ENCODE measurements at regions not wholly inside any gene's neighbourhood (a gene's known extent, or its start where the extent isn't known, plus 50 kb on each side); places are given as distances from the start of the nearest gene placed in this dataset.

GRCh38 chr17:69655902-69656301, 241.4 kb downstream of the MAP2K6 start:
- Histone ChIP-seq H3K27ac (no peak overlapping the region), H3K27me3 (no peaks in the 10 kb centered on the region), H3K4me3 (no peak overlapping the region), H3K9me3 (no peaks in the 10 kb centered on the region), H3K4me1 (no peaks in the 10 kb centered on the region), H3K36me3 (ENCODE audit: low read depth, missing control alignments) (no peaks in the 10 kb centered on the region)
- DNase-seq: no peak
- 81 to 89% methylated on average over 5 of the region's 5 CpGs for WGBS, 2 donors
- no peak for TF ChIP-seq CTCF (IDR thresholded peaks at IDR 0.05)
- TF ChIP-seq POLR2A (IDR thresholded peaks at IDR 0.05): no peak
- intact Hi-C loops (cut with DNase I; ENCODE audit: low total_unique reads): no loop called here

- intact Hi-C loops (cut with DNase I; ENCODE audit: low total_unique reads): no loop called here
- no peaks in the 10 kb centered on the region for H3K9me3 ChIP-seq
- 54 to 75% methylated on average over 8 of the region's 8 CpGs for WGBS, 2 donors
- no peaks in the 10 kb centered on the region for H3K27me3 ChIP-seq
- no peak for TF ChIP-seq CTCF (IDR thresholded peaks at IDR 0.05)
- no peak for TF ChIP-seq POLR2A (IDR thresholded peaks at IDR 0.05)
- H3K27ac ChIP-seq: no peak overlapping the region
- H3K4me3 ChIP-seq: no peak overlapping the region
- no peaks in the 10 kb centered on the region for H3K36me3 ChIP-seq (ENCODE audit: low read depth, missing control alignments)
- DNase-seq: no peak
- no peaks in the 10 kb centered on the region for H3K4me1 ChIP-seq
Measured at GRCh38 chr17:69669441-69670178, 255.1 kb downstream of the MAP2K6 start.

DNA sequence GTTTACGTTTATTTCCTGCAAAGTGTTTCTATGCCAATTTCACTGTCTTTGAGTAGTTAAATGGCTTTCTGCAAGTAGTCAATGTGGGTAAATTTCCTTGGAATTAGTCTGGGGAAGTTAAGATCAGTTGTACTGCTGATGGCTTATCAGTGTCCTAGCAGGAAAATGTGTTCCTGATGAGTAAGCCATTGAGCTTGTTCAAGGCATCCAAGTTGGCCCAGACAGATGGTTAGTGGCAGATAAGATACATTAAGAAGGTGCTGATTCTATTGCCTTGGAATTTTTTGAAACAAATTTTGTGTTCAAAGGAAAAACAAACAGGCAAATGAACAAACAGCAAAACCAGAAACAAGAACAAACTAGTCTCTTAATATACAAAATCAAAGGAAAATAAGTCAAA, 258.4 kb downstream of the MAP2K6 start:
- H3K36me3 ChIP-seq (ENCODE audit: low read depth, missing control alignments): no peaks in the 10 kb centered on the region
- intact Hi-C loops (cut with DNase I; ENCODE audit: low total_unique reads): no loop called here
- no peak for DNase-seq
- TF ChIP-seq POLR2A (IDR thresholded peaks at IDR 0.05): no peak
- H3K4me3 ChIP-seq: no peak overlapping the region
- no peaks in the 10 kb centered on the region for H3K9me3 ChIP-seq
- 47 to 48% methylated on average over 1 of the region's 1 CpG for WGBS, 2 donors
- H3K27ac ChIP-seq: no peak overlapping the region
- H3K4me1 ChIP-seq: no peaks in the 10 kb centered on the region
- H3K27me3 ChIP-seq: no peaks in the 10 kb centered on the region

DNA sequence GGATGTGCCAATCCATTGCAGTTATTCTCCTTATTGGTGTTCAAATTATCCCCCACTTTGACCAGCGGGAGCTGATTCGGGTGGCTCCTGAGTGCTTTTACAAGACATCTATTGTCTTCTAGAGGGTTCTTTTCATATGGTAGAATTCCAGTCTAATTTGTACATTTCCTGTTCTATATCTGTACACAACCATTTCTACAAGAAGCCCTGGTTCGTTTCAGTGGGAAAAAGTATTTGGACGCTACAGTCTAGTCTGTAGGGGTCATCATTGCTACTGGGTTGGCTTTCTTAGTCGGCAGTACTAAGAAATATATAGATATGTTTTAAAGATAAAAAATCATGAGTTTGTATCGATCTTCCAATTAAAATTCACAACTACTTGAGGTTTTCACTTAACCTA, 262.6 kb downstream of the MAP2K6 start:
- intact Hi-C loops (cut with DNase I; ENCODE audit: low total_unique reads): no loop called here
- no peak for DNase-seq
- Histone ChIP-seq H3K4me3 (no peak overlapping the region), H3K36me3 (ENCODE audit: low read depth, missing control alignments) (no peaks in the 10 kb centered on the region), H3K27me3 (no peaks in the 10 kb centered on the region), H3K9me3 (no peaks in the 10 kb centered on the region), H3K4me1 (no peaks in the 10 kb centered on the region), H3K27ac (no peak overlapping the region)
- TF ChIP-seq POLR2A (IDR thresholded peaks at IDR 0.05) (no peak), CTCF (IDR thresholded peaks at IDR 0.05) (no peak)
- WGBS, 2 donors: 75 to 82% methylated on average over 6 of the region's 6 CpGs

- DNase-seq: no peak
- no peak for TF ChIP-seq CTCF (IDR thresholded peaks at IDR 0.05)
- no peak for TF ChIP-seq POLR2A (IDR thresholded peaks at IDR 0.05)
- Histone ChIP-seq H3K27ac (no peak overlapping the region), H3K36me3 (ENCODE audit: low read depth, missing control alignments) (no peaks in the 10 kb centered on the region), H3K4me3 (no peak overlapping the region), H3K9me3 (no peaks in the 10 kb centered on the region), H3K4me1 (no peaks in the 10 kb centered on the region), H3K27me3 (no peaks in the 10 kb centered on the region)
- 73 to 82% methylated on average over 2 of the region's 2 CpGs for WGBS, 2 donors
- intact Hi-C loops (cut with DNase I; ENCODE audit: low total_unique reads): no loop called here
Measured at GRCh38 chr17:69678206-69678605, 263.7 kb downstream of the MAP2K6 start.

All from testis (tissue), 2 donors.